CD4-positive, alpha-beta memory T cell (primary cell): ENCODE measurements at regions not wholly inside any gene's neighbourhood (a gene's known extent, or its start where the extent isn't known, plus 50 kb on each side); places are given as distances from the start of the nearest gene placed in this dataset.
A peak's percentile ranks its signal among the peaks of the same experiment; 100 is the strongest.
"Not testable (repeated sequence)": the region's sequence is repeated elsewhere in the genome, so short reads cannot be mapped to it uniquely, and the experiment has no call there.

Source experiments
- CTCF ChIA-PET: fragments of 350-600 bp; sonication (Branson Sonifier 250); formaldehyde crosslinking; loops from one replicate; lab custom pipeline; 2021; ENCODE audit warnings: inconsistent platforms; ENCODE audit not compliant: partially characterized antibody; lab: Charles Lee
- POLR2A ChIA-PET: fragments of 350-600 bp; sonication (Branson Sonifier 250); formaldehyde crosslinking; loops from one replicate; lab custom pipeline; 2021; ENCODE audit not compliant: partially characterized antibody; lab: Charles Lee
- DNase-seq, 5 donors: peaks; one replicate each; pipeline versions ENCODE4 v3.0.0 to v3.0.0-alpha.2; 2020 to 2022; ENCODE audit warnings: mixed read lengths in 1 of 5
- H3K27ac ChIP-seq: one replicate; pipeline ENCODE4 v1.7.0; 2013; ENCODE audit warnings: low read depth, low read length
- H3K27me3 ChIP-seq: 2 replicates; pipeline ENCODE4 v1.7.0; 2013; ENCODE audit warnings: mild to moderate bottlenecking, low read length, moderate library complexity; ENCODE audit not compliant: insufficient read depth
- H3K36me3 ChIP-seq: 2 replicates; pipeline ENCODE4 v1.7.0; 2013; ENCODE audit warnings: mild to moderate bottlenecking, low read length, moderate library complexity; ENCODE audit not compliant: insufficient read depth
- H3K4me1 ChIP-seq: 2 replicates; pipeline ENCODE4 v1.7.0; 2013; ENCODE audit warnings: mild to moderate bottlenecking, low read length, moderate library complexity; ENCODE audit not compliant: insufficient read depth
- H3K4me3 ChIP-seq, 2 donors: one replicate each; pipeline ENCODE4 v1.7.0; 2013; ENCODE audit warnings: low read length in 2 of 2, mild to moderate bottlenecking in 1 of 2
- H3K9me3 ChIP-seq, 2 donors: one replicate each; pipeline ENCODE4 v1.7.0; 2013; ENCODE audit warnings: low read length in 2 of 2, control low read depth in 1 of 2; ENCODE audit not compliant: control insufficient read depth in 1 of 2
- H3K27ac Mint-ChIP-seq, 7 donors: one replicate each; pipeline ENCODE4 v1.8.0; 2020 to 2021; ENCODE audit warnings: mixed read lengths in 7 of 7, mild to moderate bottlenecking in 6 of 7, inconsistent platforms in 3 of 7, moderate library complexity in 3 of 7
- H3K27me3 Mint-ChIP-seq, 2 donors: one replicate each; pipeline ENCODE4 v1.8.0; 2020 to 2021; ENCODE audit warnings: mixed read lengths in 2 of 2
- H3K36me3 Mint-ChIP-seq, 2 donors: one replicate each; pipeline ENCODE4 v1.8.0; 2020 to 2021; ENCODE audit warnings: mixed read lengths in 2 of 2, inconsistent platforms in 1 of 2, mild to moderate bottlenecking in 1 of 2
- H3K4me1 Mint-ChIP-seq, 4 donors: one replicate each; pipeline ENCODE4 v1.8.0; 2020 to 2021; ENCODE audit warnings: mixed read lengths in 4 of 4, mild to moderate bottlenecking in 1 of 4
- H3K4me3 Mint-ChIP-seq, 8 donors: one replicate each; pipeline ENCODE4 v1.8.0; 2020 to 2021; ENCODE audit warnings: mixed read lengths in 8 of 8, mild to moderate bottlenecking in 7 of 8, moderate library complexity in 6 of 8, inconsistent platforms in 3 of 8
- H3K9me3 Mint-ChIP-seq, 8 donors: one replicate each; pipeline ENCODE4 v1.8.0; 2020 to 2021; ENCODE audit warnings: mixed read lengths in 8 of 8, mild to moderate bottlenecking in 5 of 8, inconsistent platforms in 3 of 8, moderate library complexity in 1 of 8
- intact Hi-C: fragments of 100-400 bp; cut with micrococcal nuclease; formaldehyde crosslinking; loops from one replicate; pipeline ENCODE4 v1.15.1; 2023

GRCh38 chr6:139999661-140000060 is 625.2 kb upstream of the CITED2 start:
- H3K27ac Mint-ChIP-seq, H3K4me1 Mint-ChIP-seq, H3K36me3 ChIP-seq, H3K9me3 ChIP-seq, H3K27ac ChIP-seq, H3K27me3 Mint-ChIP-seq, POLR2A ChIA-PET, H3K36me3 Mint-ChIP-seq, H3K4me1 ChIP-seq, CTCF ChIA-PET, H3K27me3 ChIP-seq, H3K4me3 Mint-ChIP-seq, H3K9me3 Mint-ChIP-seq, intact Hi-C loops, H3K4me3 ChIP-seq, DNase-seq: not testable (repeated sequence)

GRCh38 chr6:139998478-139998877 is 624.0 kb upstream of the CITED2 start:
- H3K9me3 Mint-ChIP-seq, H3K4me3 ChIP-seq, H3K4me1 Mint-ChIP-seq, DNase-seq, POLR2A ChIA-PET, H3K27ac Mint-ChIP-seq, H3K9me3 ChIP-seq, H3K27ac ChIP-seq, H3K4me1 ChIP-seq, H3K27me3 Mint-ChIP-seq, H3K36me3 Mint-ChIP-seq, CTCF ChIA-PET, H3K36me3 ChIP-seq, H3K27me3 ChIP-seq, intact Hi-C loops, H3K4me3 Mint-ChIP-seq: not testable (repeated sequence)

GRCh38 chr6:139996253-139996834 is 621.9 kb upstream of the CITED2 start:
- Mint-ChIP-seq H3K9me3 (peaks cover 0 to 7% (median 1%) of the 10 kb centered on the region in 8 donors), H3K36me3 (no peaks in the 10 kb centered on the region), H3K27me3 (no peaks in the 10 kb centered on the region), H3K4me3 (no peak overlapping the region), H3K4me1 (no peaks in the 10 kb centered on the region), H3K27ac (peak overlapping the region in 1 of 7 donors; percentile 24)
- ChIA-PET CTCF (no interaction called here), POLR2A (interaction anchor here (1.0 kb wide), 1 partner anchor 622 kb away, joined by 3 read pairs; the partner anchor contains the start of gene CITED2)
- H3K36me3 ChIP-seq, result no peaks in the 10 kb centered on the region
- H3K4me1 ChIP-seq, result no peaks in the 10 kb centered on the region
- no peak overlapping the region for H3K27ac ChIP-seq
- no peaks in the 10 kb centered on the region for H3K9me3 ChIP-seq
- intact Hi-C loops, result no loop called here
- no peak overlapping the region for H3K4me3 ChIP-seq
- peak in 1 of 5 donors; percentile 4 for DNase-seq
- no peaks in the 10 kb centered on the region for H3K27me3 ChIP-seq

- Histone ChIP-seq H3K4me1 (no peaks in the 10 kb centered on the region), H3K9me3 (no peaks in the 10 kb centered on the region), H3K4me3 (no peak overlapping the region), H3K27me3 (no peaks in the 10 kb centered on the region), H3K27ac (no peak overlapping the region), H3K36me3 (no peaks in the 10 kb centered on the region)
- ChIA-PET CTCF (no interaction called here), POLR2A (no interaction called here)
- H3K4me1 Mint-ChIP-seq, result peaks cover 0 to 2% (median 0%) of the 10 kb centered on the region in 4 donors
- H3K4me3 Mint-ChIP-seq, result no peak overlapping the region
- no peaks in the 10 kb centered on the region for H3K27me3 Mint-ChIP-seq
- intact Hi-C loops, result no loop called here
- no peak overlapping the region for H3K27ac Mint-ChIP-seq
- DNase-seq, result no peak
- H3K9me3 Mint-ChIP-seq, result peaks cover 0 to 7% (median 1%) of the 10 kb centered on the region in 8 donors
- no peaks in the 10 kb centered on the region for H3K36me3 Mint-ChIP-seq
These were observed 620.5 kb upstream of the CITED2 start for GRCh38 chr6:139994998-139995397.

- CTCF ChIA-PET, result no interaction called here
- Mint-ChIP-seq H3K36me3 (no peaks in the 10 kb centered on the region), H3K4me3 (no peak overlapping the region), H3K4me1 (peaks cover 0 to 2% (median 0%) of the 10 kb centered on the region in 4 donors), H3K27me3 (no peaks in the 10 kb centered on the region), H3K27ac (no peak overlapping the region), H3K9me3 (peaks cover 0 to 7% (median 1%) of the 10 kb centered on the region in 8 donors)
- no peaks in the 10 kb centered on the region for H3K27me3 ChIP-seq
- DNase-seq, result no peak
- intact Hi-C loops, result no loop called here
- no peak overlapping the region for H3K4me3 ChIP-seq
- POLR2A ChIA-PET, result no interaction called here
- H3K27ac ChIP-seq, result no peak overlapping the region
- H3K9me3 ChIP-seq, result no peaks in the 10 kb centered on the region
- H3K36me3 ChIP-seq, result no peaks in the 10 kb centered on the region
- H3K4me1 ChIP-seq, result no peaks in the 10 kb centered on the region
These were observed 616.5 kb upstream of the CITED2 start for GRCh38 chr6:139990856-139991465.

GRCh38 chr6:139990026-139990686 is 615.7 kb upstream of the CITED2 start:
- intact Hi-C loops, result no loop called here
- H3K27ac Mint-ChIP-seq, result no peak overlapping the region
- H3K9me3 ChIP-seq, result no peaks in the 10 kb centered on the region
- no peaks in the 10 kb centered on the region for H3K27me3 ChIP-seq
- no peaks in the 10 kb centered on the region for H3K27me3 Mint-ChIP-seq
- no peaks in the 10 kb centered on the region for H3K36me3 Mint-ChIP-seq
- POLR2A ChIA-PET, result no interaction called here
- H3K36me3 ChIP-seq, result no peaks in the 10 kb centered on the region
- H3K27ac ChIP-seq, result no peak overlapping the region
- CTCF ChIA-PET, result no interaction called here
- H3K4me1 Mint-ChIP-seq, result peaks cover 0 to 2% (median 0%) of the 10 kb centered on the region in 4 donors
- H3K9me3 Mint-ChIP-seq, result peaks cover 0 to 7% (median 1%) of the 10 kb centered on the region in 8 donors
- H3K4me3 ChIP-seq, result no peak overlapping the region
- H3K4me1 ChIP-seq, result no peaks in the 10 kb centered on the region
- H3K4me3 Mint-ChIP-seq, result no peak overlapping the region
- DNase-seq, result no peak

- no peaks in the 10 kb centered on the region for H3K36me3 Mint-ChIP-seq
- no peak overlapping the region for H3K27ac Mint-ChIP-seq
- H3K27me3 Mint-ChIP-seq, result peaks cover 0 to 2% of the 10 kb centered on the region in 2 donors
- Histone ChIP-seq H3K4me3 (no peak overlapping the region), H3K27ac (no peak overlapping the region), H3K4me1 (no peaks in the 10 kb centered on the region), H3K36me3 (no peaks in the 10 kb centered on the region), H3K9me3 (no peaks in the 10 kb centered on the region), H3K27me3 (no peaks in the 10 kb centered on the region)
- no peak overlapping the region for H3K4me3 Mint-ChIP-seq
- peaks cover 0 to 2% (median 0%) of the 10 kb centered on the region in 4 donors for H3K4me1 Mint-ChIP-seq
- ChIA-PET CTCF (no interaction called here), POLR2A (no interaction called here)
- peaks cover 0 to 5% (median under 1%) of the 10 kb centered on the region in 8 donors for H3K9me3 Mint-ChIP-seq
- intact Hi-C loops, result no loop called here
- no peak for DNase-seq
These were observed 614.2 kb upstream of the CITED2 start for GRCh38 chr6:139988685-139989084.
